ENCODE measurements at regions not wholly inside any gene's neighbourhood (a gene's known extent, or its start where the extent isn't known, plus 50 kb on each side); places are given as distances from the start of the nearest gene placed in this dataset.

DNA sequence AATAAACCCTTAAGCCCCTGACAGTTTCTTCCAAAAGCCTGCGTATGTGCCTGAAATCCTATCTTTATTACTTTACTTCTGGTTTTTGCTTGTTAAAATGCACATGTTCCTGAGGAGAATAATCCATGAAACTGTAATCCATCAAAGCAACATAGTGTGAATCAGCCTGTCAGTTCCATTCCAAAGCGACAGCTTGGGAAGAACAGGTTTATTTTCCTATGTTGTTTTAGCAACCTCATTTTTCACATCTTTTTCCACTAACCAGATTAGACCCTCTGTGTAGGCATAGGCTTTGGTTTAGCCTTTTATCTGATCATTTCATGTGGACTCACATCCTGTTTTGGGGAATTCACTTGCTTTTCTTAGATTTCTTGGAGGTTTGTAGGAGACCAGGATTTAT lies 988.0 kb downstream of the SQOR start:
- no peak overlapping the region for H3K4me3 ChIP-seq (ENCODE audit: low read length)
- DNase-seq (ENCODE audit: low read depth) = no peak
- TF ChIP-seq, protein P1, sequence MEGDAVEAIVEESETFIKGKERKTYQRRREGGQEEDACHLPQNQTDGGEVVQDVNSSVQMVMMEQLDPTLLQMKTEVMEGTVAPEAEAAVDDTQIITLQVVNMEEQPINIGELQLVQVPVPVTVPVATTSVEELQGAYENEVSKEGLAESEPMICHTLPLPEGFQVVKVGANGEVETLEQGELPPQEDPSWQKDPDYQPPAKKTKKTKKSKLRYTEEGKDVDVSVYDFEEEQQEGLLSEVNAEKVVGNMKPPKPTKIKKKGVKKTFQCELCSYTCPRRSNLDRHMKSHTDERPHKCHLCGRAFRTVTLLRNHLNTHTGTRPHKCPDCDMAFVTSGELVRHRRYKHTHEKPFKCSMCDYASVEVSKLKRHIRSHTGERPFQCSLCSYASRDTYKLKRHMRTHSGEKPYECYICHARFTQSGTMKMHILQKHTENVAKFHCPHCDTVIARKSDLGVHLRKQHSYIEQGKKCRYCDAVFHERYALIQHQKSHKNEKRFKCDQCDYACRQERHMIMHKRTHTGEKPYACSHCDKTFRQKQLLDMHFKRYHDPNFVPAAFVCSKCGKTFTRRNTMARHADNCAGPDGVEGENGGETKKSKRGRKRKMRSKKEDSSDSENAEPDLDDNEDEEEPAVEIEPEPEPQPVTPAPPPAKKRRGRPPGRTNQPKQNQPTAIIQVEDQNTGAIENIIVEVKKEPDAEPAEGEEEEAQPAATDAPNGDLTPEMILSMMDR (conservative IDR thresholded peaks at IDR 0.05; ENCODE audit: low read length) = no peak

DNA sequence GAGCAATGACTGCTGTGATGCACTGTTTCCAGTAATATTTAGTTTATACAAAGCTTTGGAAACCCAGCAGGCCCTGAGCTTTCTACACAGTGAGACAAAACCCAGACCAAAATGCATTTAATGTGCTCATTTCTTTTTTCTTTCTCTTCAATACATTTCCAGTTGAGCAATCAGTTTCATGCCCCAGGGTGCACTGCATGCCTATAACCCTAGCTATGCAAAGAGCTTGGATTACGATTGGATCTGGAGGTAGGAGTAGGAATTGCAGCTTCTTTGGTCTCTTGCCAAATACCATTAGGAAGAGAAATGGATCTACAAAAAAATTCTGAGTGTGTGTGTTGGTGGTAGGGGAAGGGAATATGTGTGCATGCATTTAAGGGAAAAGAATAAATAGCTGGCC lies 1001.4 kb downstream of the SQOR start:
- TF ChIP-seq, protein P1 (conservative IDR thresholded peaks at IDR 0.05; ENCODE audit: low read length) = no peak
- no peak for DNase-seq (ENCODE audit: low read depth)
- no peak overlapping the region for H3K4me3 ChIP-seq (ENCODE audit: low read length)

GRCh38 chr15:46644501-46645481 lies 1010.0 kb downstream of the SQOR start:
- TF ChIP-seq, protein P1 (conservative IDR thresholded peaks at IDR 0.05; ENCODE audit: low read length) = no peak
- H3K4me3 ChIP-seq (ENCODE audit: low read length) = no peak overlapping the region
- DNase-seq (ENCODE audit: low read depth) = no peak

- no peak overlapping the region for H3K4me3 ChIP-seq (ENCODE audit: low read length)
- TF ChIP-seq, protein P1 (conservative IDR thresholded peaks at IDR 0.05; ENCODE audit: low read length) = no peak
- DNase-seq (ENCODE audit: low read depth) = no peak
These were observed 1011.7 kb downstream of the SQOR start for GRCh38 chr15:46646490-46646889.

DNA sequence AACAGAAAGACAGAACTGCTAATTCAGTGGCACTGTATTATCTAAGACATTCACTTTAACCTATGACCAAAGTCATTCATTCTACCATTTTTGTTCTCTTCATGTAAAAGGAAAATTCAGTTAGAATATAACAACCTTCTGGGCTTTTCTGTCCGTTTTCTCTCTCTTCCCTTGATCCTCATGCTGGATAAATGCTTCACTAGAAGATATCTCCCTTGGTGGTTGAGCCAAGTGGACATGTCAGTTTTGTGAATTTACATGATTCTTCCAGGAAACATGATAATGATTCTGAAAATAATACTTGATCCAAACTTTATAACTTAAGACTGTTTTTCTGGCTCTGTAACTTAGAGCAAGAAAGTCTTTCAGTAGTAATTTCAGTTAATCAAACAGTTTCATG lies 1012.2 kb downstream of the SQOR start:
- no peak for DNase-seq (ENCODE audit: low read depth)
- no peak overlapping the region for H3K4me3 ChIP-seq (ENCODE audit: low read length)
- TF ChIP-seq, protein P1 (conservative IDR thresholded peaks at IDR 0.05; ENCODE audit: low read length) = no peak

- TF ChIP-seq, protein P1 (conservative IDR thresholded peaks at IDR 0.05; ENCODE audit: low read length) = no peak
- no peak for DNase-seq (ENCODE audit: low read depth)
- H3K4me3 ChIP-seq (ENCODE audit: low read length) = no peak overlapping the region
These were observed 1017.4 kb downstream of the SQOR start for GRCh38 chr15:46652266-46652665.

DNA sequence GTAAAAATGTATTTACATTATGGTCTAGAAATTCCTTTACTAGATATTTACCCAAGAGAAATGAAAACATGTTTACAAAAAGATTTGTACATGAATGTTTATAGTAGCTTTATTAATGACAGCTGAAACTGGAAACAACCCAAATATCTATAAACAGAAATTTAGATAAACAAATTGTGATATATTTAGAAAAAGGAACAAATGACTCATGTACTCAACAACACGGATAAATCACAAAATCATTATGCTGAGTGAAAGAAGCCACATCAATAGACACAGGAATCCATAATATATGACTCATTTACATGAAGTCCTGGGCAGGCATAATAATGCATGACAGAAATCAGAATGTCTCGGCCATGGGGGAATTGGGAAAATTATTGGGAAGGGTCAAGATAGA lies 1020.2 kb downstream of the SQOR start:
- H3K4me3 ChIP-seq (ENCODE audit: low read length) = no peak overlapping the region
- TF ChIP-seq, protein P1 (conservative IDR thresholded peaks at IDR 0.05; ENCODE audit: low read length) = no peak
- DNase-seq (ENCODE audit: low read depth) = no peak
